ENCODE measurements at regions not wholly inside any gene's neighbourhood (a gene's known extent, or its start where the extent isn't known, plus 50 kb on each side); places are given as distances from the start of the nearest gene placed in this dataset.

DNA sequence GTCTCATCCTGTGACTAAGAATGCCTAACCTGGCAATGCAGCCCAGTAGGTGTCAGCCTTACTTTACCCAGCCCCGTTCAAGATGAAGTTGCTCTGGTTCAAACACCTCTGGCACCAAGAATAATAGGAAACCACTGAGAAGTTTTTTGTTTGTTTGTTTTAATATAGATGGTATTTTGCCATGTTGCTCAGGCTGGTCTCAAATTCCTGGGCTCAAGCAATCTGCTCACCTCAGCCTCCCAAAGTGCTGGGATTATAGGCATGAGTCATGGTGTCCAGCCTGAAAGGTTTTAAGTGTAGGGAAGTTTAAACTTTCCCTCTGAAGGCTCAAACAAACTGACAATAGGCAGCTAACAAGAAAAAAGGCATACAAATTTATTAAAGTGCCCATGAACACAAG is 51.2 kb upstream of the ABCC4 start:
- H3K36me3 ChIP-seq (ENCODE audit: insufficient read depth, low read length), result no peaks in the 10 kb centered on the region
- CTCF ChIA-PET, result no interaction called here
- Mint-ChIP-seq H3K27ac (no peak overlapping the region), H3K4me3 (no peak overlapping the region), H3K9me3 (no peaks in the 10 kb centered on the region), H3K4me1 (ENCODE audit: low read depth) (no peaks in the 10 kb centered on the region), H3K36me3 (ENCODE audit: low read depth) (no peaks in the 10 kb centered on the region), H3K27me3 (peaks cover 12% of the 10 kb centered on the region)
- no peaks in the 10 kb centered on the region for H3K4me1 ChIP-seq (ENCODE audit: insufficient read depth, low read length)
- no peak overlapping the region for H3K4me3 ChIP-seq (ENCODE audit: low read length)
- intact Hi-C loops (cut with DNase I, micrococcal nuclease), result no loop called here
- ATAC-seq (ENCODE audit: poor library complexity) (no peak), DNase-seq (no peak)
- POLR2A ChIA-PET, result no interaction called here
- H3K27me3 ChIP-seq (ENCODE audit: control insufficient read depth in 1 of 2, insufficient read depth in 2 of 2, low read length in 2 of 2), result no peaks in the 10 kb centered on the region
- no peaks in the 10 kb centered on the region for H3K9me3 ChIP-seq (ENCODE audit: control insufficient read depth in 1 of 2, insufficient read depth in 1 of 2, low read length in 2 of 2)
- no peak for TF ChIP-seq CTCF (IDR thresholded peaks at IDR 0.05)
- H3K27ac ChIP-seq (ENCODE audit: low read depth in 1 of 2, low read length in 2 of 2), result no peak overlapping the region

DNA sequence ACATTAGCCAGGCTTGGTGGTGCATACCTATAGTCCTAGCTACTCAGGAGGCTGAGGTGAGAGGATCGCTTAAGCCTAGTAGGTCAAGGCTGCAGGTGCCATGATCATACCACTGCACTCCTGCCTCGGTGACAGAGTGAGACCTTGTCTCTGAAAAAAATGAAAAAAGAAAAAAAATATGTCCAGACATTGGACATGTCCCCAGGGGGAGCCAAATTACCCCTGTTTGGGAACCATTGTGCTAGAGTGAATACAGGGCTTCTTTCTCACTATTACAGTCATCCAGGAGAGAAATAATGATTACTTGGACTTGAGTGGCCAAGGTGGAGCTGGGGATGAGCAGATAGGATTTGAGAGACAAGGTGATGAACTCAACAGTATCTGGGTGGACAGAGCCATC is 52.9 kb upstream of the ABCC4 start:
- H3K27me3 ChIP-seq (ENCODE audit: control insufficient read depth in 1 of 2, insufficient read depth in 2 of 2, low read length in 2 of 2), result no peaks in the 10 kb centered on the region
- no peaks in the 10 kb centered on the region for H3K9me3 ChIP-seq (ENCODE audit: control insufficient read depth in 1 of 2, insufficient read depth in 1 of 2, low read length in 2 of 2)
- no peak overlapping the region for H3K27ac Mint-ChIP-seq
- no peaks in the 10 kb centered on the region for H3K36me3 Mint-ChIP-seq (ENCODE audit: low read depth)
- ChIA-PET CTCF (no interaction called here), POLR2A (no interaction called here)
- H3K27ac ChIP-seq (ENCODE audit: low read depth in 1 of 2, low read length in 2 of 2), result no peak overlapping the region
- no peaks in the 10 kb centered on the region for H3K4me1 Mint-ChIP-seq (ENCODE audit: low read depth)
- no peak for DNase-seq
- no peak for TF ChIP-seq CTCF (IDR thresholded peaks at IDR 0.05)
- peaks cover 6% of the 10 kb centered on the region for H3K27me3 Mint-ChIP-seq
- intact Hi-C loops (cut with DNase I, micrococcal nuclease), result no loop called here
- H3K4me1 ChIP-seq (ENCODE audit: insufficient read depth, low read length), result no peaks in the 10 kb centered on the region
- H3K4me3 ChIP-seq (ENCODE audit: low read length), result no peak overlapping the region
- H3K36me3 ChIP-seq (ENCODE audit: insufficient read depth, low read length), result no peaks in the 10 kb centered on the region
- ATAC-seq (ENCODE audit: poor library complexity), result no peak
- no peaks in the 10 kb centered on the region for H3K9me3 Mint-ChIP-seq
- no peak overlapping the region for H3K4me3 Mint-ChIP-seq

- Mint-ChIP-seq H3K9me3 (no peaks in the 10 kb centered on the region), H3K4me1 (ENCODE audit: low read depth) (no peaks in the 10 kb centered on the region), H3K27ac (no peak overlapping the region), H3K4me3 (no peak overlapping the region), H3K27me3 (peaks cover 6% of the 10 kb centered on the region), H3K36me3 (ENCODE audit: low read depth) (no peaks in the 10 kb centered on the region)
- Histone ChIP-seq H3K9me3 (ENCODE audit: control insufficient read depth in 1 of 2, insufficient read depth in 1 of 2, low read length in 2 of 2) (no peaks in the 10 kb centered on the region), H3K36me3 (ENCODE audit: insufficient read depth, low read length) (no peaks in the 10 kb centered on the region), H3K4me1 (ENCODE audit: insufficient read depth, low read length) (no peaks in the 10 kb centered on the region), H3K27me3 (ENCODE audit: control insufficient read depth in 1 of 2, insufficient read depth in 2 of 2, low read length in 2 of 2) (no peaks in the 10 kb centered on the region), H3K27ac (ENCODE audit: low read depth in 1 of 2, low read length in 2 of 2) (no peak overlapping the region), H3K4me3 (ENCODE audit: low read length) (no peak overlapping the region)
- DNase-seq (no peak), ATAC-seq (ENCODE audit: poor library complexity) (no peak)
- ChIA-PET CTCF (no interaction called here), POLR2A (no interaction called here)
- no peak for TF ChIP-seq CTCF (IDR thresholded peaks at IDR 0.05)
- intact Hi-C loops (cut with DNase I, micrococcal nuclease), result no loop called here
Observed at GRCh38 chr13:95354680-95355487, 53.6 kb upstream of the ABCC4 start.
